B cell (primary cell): ENCODE measurements at regions not wholly inside any gene's neighbourhood (a gene's known extent, or its start where the extent isn't known, plus 50 kb on each side); places are given as distances from the start of the nearest gene placed in this dataset.

Experiments used
- ATAC-seq: fragments of 200-7000 bp; cut with Tn5 transposase; one replicate; pipeline ENCODE4 v1.10.0; 2021; ENCODE audit warnings: low read depth, mild to moderate bottlenecking, moderate number of reproducible peaks, moderate library complexity
- CTCF ChIA-PET: fragments of 350-600 bp; sonication (Branson Sonifier 250); formaldehyde crosslinking; loops from one replicate; lab custom pipeline; 2021; ENCODE audit warnings: antibody characterized with exemption, inconsistent platforms; lab: Charles Lee
- POLR2A ChIA-PET: fragments of 350-600 bp; sonication (Branson Sonifier 250); formaldehyde crosslinking; loops from one replicate; lab custom pipeline; 2021; ENCODE audit warnings: antibody characterized with exemption; lab: Charles Lee
- DNase-seq: peaks from one replicate; pipeline ENCODE4 v3.0.0; 2013
- H2AFZ ChIP-seq: 2 replicates; pipeline ENCODE4 v1.6.1; 2012; ENCODE audit warnings: mild to moderate bottlenecking, low read depth, low read length; ENCODE audit not compliant: insufficient read depth, poor library complexity, severe bottlenecking
- H3K27ac ChIP-seq, 2 donors: 1 replicate in 1 of 2; 2 replicates in 1 of 2; pipeline ENCODE4 v1.5.1; 2012 to 2013; ENCODE audit warnings: low read length in 2 of 2, mild to moderate bottlenecking in 2 of 2, moderate library complexity in 1 of 2
- H3K27me3 ChIP-seq, 4 experiments: fragments of 200-600 bp in 1 of 4; sonication (generic) in 1 of 4; replicated peaks in 1 of 4; 1 replicate in 2 of 4; 2 replicates in 2 of 4; pipeline versions ENCODE4 v1.6.1 to v1.7.0; 2013 to 2016; ENCODE audit warnings: low read length in 3 of 4, mild to moderate bottlenecking in 2 of 4, mixed read lengths in 1 of 4, moderate library complexity in 1 of 4; ENCODE audit not compliant: insufficient read depth in 4 of 4, control insufficient read depth in 3 of 4; ENCODE audit errors: control extremely low read depth in 1 of 4
- H3K36me3 ChIP-seq, 2 experiments: replicated peaks in 1 of 2; 1 replicate in 1 of 2; 2 replicates in 1 of 2; pipeline versions ENCODE4 v1.6.1 to v1.7.1; 2013; ENCODE audit warnings: low read length in 1 of 2; ENCODE audit not compliant: insufficient read depth in 2 of 2, control insufficient read depth in 1 of 2; ENCODE audit errors: control extremely low read depth in 1 of 2, extremely low read depth in 1 of 2
- H3K4me1 ChIP-seq, 2 donors: fragments of 200-600 bp in 1 of 2; sonication (generic) in 1 of 2; 1 replicate in 1 of 2; 2 replicates in 1 of 2; pipeline versions ENCODE4 v1.5.1 to v1.6.1; 2013 to 2017; ENCODE audit warnings: low read length in 2 of 2; ENCODE audit not compliant: control insufficient read depth in 2 of 2, insufficient read depth in 2 of 2
- H3K4me2 ChIP-seq: replicated peaks from 2 replicates; pipeline ENCODE3; 2012; ENCODE audit warnings: mild to moderate bottlenecking, low read depth, low read length; ENCODE audit not compliant: poor library complexity, severe bottlenecking
- H3K4me3 ChIP-seq, 5 experiments: fragments of 200-600 bp in 1 of 5; sonication (generic) in 1 of 5; 1 replicate in 3 of 5; 2 replicates in 2 of 5; pipeline versions ENCODE4 v1.5.1 to v1.7.0; 2011 to 2016; ENCODE audit warnings: low read length in 4 of 5, mild to moderate bottlenecking in 4 of 5, low read depth in 2 of 5, control low read depth in 1 of 5, moderate library complexity in 1 of 5; ENCODE audit not compliant: insufficient read depth in 1 of 5; ENCODE audit errors: control extremely low read depth in 1 of 5, extremely low read depth in 1 of 5
- H3K79me2 ChIP-seq: fragments of 200-600 bp; sonication (generic); one replicate; pipeline ENCODE4 v1.6.0; 2016; ENCODE audit warnings: low read length; ENCODE audit not compliant: control insufficient read depth, insufficient read depth
- H3K9ac ChIP-seq: fragments of 200-600 bp; sonication (generic); 2 replicates; pipeline ENCODE4 v1.6.1; 2017; ENCODE audit warnings: mild to moderate bottlenecking, low read length, moderate library complexity
- H3K9me3 ChIP-seq, 3 donors: one replicate each; pipeline versions ENCODE4 v1.6.1 to v1.7.1; 2013; ENCODE audit warnings: low read length in 2 of 3; ENCODE audit not compliant: control insufficient read depth in 2 of 3, insufficient read depth in 1 of 3; ENCODE audit errors: control extremely low read depth in 1 of 3
- H4K20me1 ChIP-seq: 2 replicates; pipeline ENCODE4 v1.6.0; 2012; ENCODE audit warnings: mild to moderate bottlenecking, low read length; ENCODE audit not compliant: insufficient read depth, control insufficient read depth, poor library complexity, severe bottlenecking
- H3K27ac Mint-ChIP-seq: one replicate; pipeline ENCODE4 v1.8.0; 2021; ENCODE audit warnings: mixed read lengths
- H3K27me3 Mint-ChIP-seq: one replicate; pipeline ENCODE4 v1.8.0; 2021; ENCODE audit warnings: mixed read lengths
- H3K4me1 Mint-ChIP-seq: one replicate; pipeline ENCODE4 v1.8.0; 2021; ENCODE audit warnings: mixed read lengths
- H3K4me3 Mint-ChIP-seq: one replicate; pipeline ENCODE4 v1.8.0; 2021; ENCODE audit warnings: mixed read lengths
- H3K9me3 Mint-ChIP-seq: one replicate; pipeline ENCODE4 v1.8.0; 2022; ENCODE audit warnings: mixed read lengths; ENCODE audit not compliant: insufficient read depth
- CTCF ChIP-seq: fragments of 200-600 bp; IDR thresholded peaks from one replicate; pipeline ENCODE4 v1.8.0; 2022; ENCODE audit warnings: antibody characterized with exemption, mild to moderate bottlenecking
- EZH2 ChIP-seq: IDR thresholded peaks from 2 replicates; pipeline ENCODE4 v1.6.1; 2012; ENCODE audit warnings: borderline replicate concordance, low read depth, mild to moderate bottlenecking, moderate library complexity, low read length; ENCODE audit not compliant: insufficient read depth, poor library complexity, severe bottlenecking
- WGBS: methylation state at CpG from one replicate; pipeline ENCODE4 v1.1.5; 2013; ENCODE audit warnings: missing lambda C conversion rate; ENCODE audit not compliant: insufficient coverage; 5-methylcytosine and 5-hydroxymethylcytosine counted together
- intact Hi-C: fragments of 100-400 bp; cut with micrococcal nuclease; formaldehyde crosslinking; loops from one replicate; pipeline ENCODE4 v1.10.0; 2022

GRCh38 chr11:82233201-82233600, 500.5 kb downstream of the FAM181B start:
- no peak overlapping the region for H3K27ac Mint-ChIP-seq
- Histone ChIP-seq H3K4me3 (no peak overlapping the region), H3K36me3 (no peaks in the 10 kb centered on the region), H3K27ac (no peak overlapping the region), H3K9ac (no peak overlapping the region), H4K20me1 (no peaks in the 10 kb centered on the region), H3K79me2 (no peaks in the 10 kb centered on the region), H3K9me3 (no peaks in the 10 kb centered on the region), H3K27me3 (no peaks in the 10 kb centered on the region), H2AFZ (no peak overlapping the region), H3K4me1 (no peaks in the 10 kb centered on the region), H3K4me2 (no peak overlapping the region)
- ATAC-seq (no peak), DNase-seq (no peak)
- no peak overlapping the region for H3K4me3 Mint-ChIP-seq
- TF ChIP-seq EZH2 (no peak), CTCF (no peak)
- H3K27me3 Mint-ChIP-seq, result no peaks in the 10 kb centered on the region
- ChIA-PET CTCF (interaction anchor here (0.7 kb wide), 1 partner anchor 35 kb away, joined by 3 read pairs; no protein-coding TSS in a partner anchor), POLR2A (no interaction called here)
- no CpG with 5 or more reads among the region's 1 CpG for WGBS
- no peaks in the 10 kb centered on the region for H3K4me1 Mint-ChIP-seq
- no peaks in the 10 kb centered on the region for H3K9me3 Mint-ChIP-seq
- intact Hi-C loops, result no loop called here

GRCh38 chr11:82229341-82229740, 504.3 kb downstream of the FAM181B start:
- ChIA-PET POLR2A (no interaction called here), CTCF (interaction anchor here (0.7 to 1.5 kb wide), 2 partner anchors 442 to 584 kb away, joined by 3 read pairs; no protein-coding TSS in a partner anchor)
- Histone ChIP-seq H3K9me3 (no peaks in the 10 kb centered on the region), H3K79me2 (no peaks in the 10 kb centered on the region), H3K27me3 (no peaks in the 10 kb centered on the region), H2AFZ (no peak overlapping the region), H4K20me1 (no peaks in the 10 kb centered on the region), H3K36me3 (no peaks in the 10 kb centered on the region), H3K4me3 (no peak overlapping the region), H3K27ac (no peak overlapping the region), H3K9ac (no peak overlapping the region), H3K4me1 (no peaks in the 10 kb centered on the region), H3K4me2 (no peak overlapping the region)
- H3K27me3 Mint-ChIP-seq, result no peaks in the 10 kb centered on the region
- no peak for DNase-seq
- intact Hi-C loops, result loop anchor here (1.0 to 2.0 kb wide), 2 partner anchors 443 to 585 kb away; no protein-coding TSS in a partner anchor
- H3K4me1 Mint-ChIP-seq, result no peaks in the 10 kb centered on the region
- no peak overlapping the region for H3K27ac Mint-ChIP-seq
- no peaks in the 10 kb centered on the region for H3K9me3 Mint-ChIP-seq
- ATAC-seq, result no peak
- TF ChIP-seq EZH2, result no peak
- peak; percentile 36 for TF ChIP-seq CTCF
- no peak overlapping the region for H3K4me3 Mint-ChIP-seq
